ENCODE measurements at regions not wholly inside any gene's neighbourhood (a gene's known extent, or its start where the extent isn't known, plus 50 kb on each side); places are given as distances from the start of the nearest gene placed in this dataset.
"Not testable (repeated sequence)": the region's sequence is repeated elsewhere in the genome, so short reads cannot be mapped to it uniquely, and the experiment has no call there.

GRCh38 chr2:57372237-57372984 lies 674.2 kb upstream of the VRK2 start:
- peak; percentile 38 for DNase-seq

- DNase-seq, result peak; percentile 94
Observed at GRCh38 chr2:57373530-57373929, 673.1 kb upstream of the VRK2 start.

GRCh38 chr2:57376985-57377384 lies 669.6 kb upstream of the VRK2 start:
- DNase-seq, result peak; percentile 30

GRCh38 chr2:57386305-57386704 lies 660.3 kb upstream of the VRK2 start:
- no peak for DNase-seq

GRCh38 chr2:57396355-57397098 lies 650.1 kb upstream of the VRK2 start:
- DNase-seq, result peak; percentile 41

- no peak for DNase-seq
Observed at GRCh38 chr2:57397550-57398360, 648.9 kb upstream of the VRK2 start.

- DNase-seq, result no peak
Observed at GRCh38 chr2:57399057-57399456, 647.5 kb upstream of the VRK2 start.

- DNase-seq, result no peak
Observed at GRCh38 chr2:57402096-57402495, 644.5 kb upstream of the VRK2 start.

- peak; percentile 6 for DNase-seq
Observed at GRCh38 chr2:57402755-57403154, 643.9 kb upstream of the VRK2 start.

- no peak for DNase-seq
Observed at GRCh38 chr2:57407772-57408201, 638.8 kb upstream of the VRK2 start.

- DNase-seq, result no peak
Observed at GRCh38 chr2:57408587-57408986, 638.0 kb upstream of the VRK2 start.

GRCh38 chr2:57417007-57417406 lies 629.6 kb upstream of the VRK2 start:
- no peak for DNase-seq

GRCh38 chr2:57418859-57419346 lies 627.7 kb upstream of the VRK2 start:
- not testable (repeated sequence) for DNase-seq

GRCh38 chr2:57429831-57430230 lies 616.8 kb upstream of the VRK2 start:
- no peak for DNase-seq

GRCh38 chr2:57432528-57432927 lies 614.1 kb upstream of the VRK2 start:
- no peak for DNase-seq

- DNase-seq, result no peak
Observed at GRCh38 chr2:57434441-57434840, 612.2 kb upstream of the VRK2 start.

GRCh38 chr2:57434972-57435371 lies 611.6 kb upstream of the VRK2 start:
- DNase-seq, result no peak

GRCh38 chr2:57437077-57437476 lies 609.5 kb upstream of the VRK2 start:
- no peak for DNase-seq

GRCh38 chr2:57440437-57440836 lies 606.2 kb upstream of the VRK2 start:
- no peak for DNase-seq

GRCh38 chr2:57443086-57443485 lies 603.5 kb upstream of the VRK2 start:
- DNase-seq, result no peak

- DNase-seq, result peak; percentile 88
Observed at GRCh38 chr2:57443973-57444521, 602.6 kb upstream of the VRK2 start.

- DNase-seq, result peak; percentile 56
Observed at GRCh38 chr2:57444752-57445430, 601.7 kb upstream of the VRK2 start.

Data from EL (cell line).